CD4-positive, alpha-beta memory T cell (primary cell): ENCODE measurements at regions not wholly inside any gene's neighbourhood (a gene's known extent, or its start where the extent isn't known, plus 50 kb on each side); places are given as distances from the start of the nearest gene placed in this dataset.
"Not testable (repeated sequence)": the region's sequence is repeated elsewhere in the genome, so short reads cannot be mapped to it uniquely, and the experiment has no call there.

Experiments used
- CTCF ChIA-PET: fragments of 350-600 bp; sonication (Branson Sonifier 250); formaldehyde crosslinking; loops from one replicate; lab custom pipeline; 2021; ENCODE audit warnings: inconsistent platforms; ENCODE audit not compliant: partially characterized antibody; lab: Charles Lee
- POLR2A ChIA-PET: fragments of 350-600 bp; sonication (Branson Sonifier 250); formaldehyde crosslinking; loops from one replicate; lab custom pipeline; 2021; ENCODE audit not compliant: partially characterized antibody; lab: Charles Lee
- DNase-seq, 5 donors: peaks; one replicate each; pipeline versions ENCODE4 v3.0.0 to v3.0.0-alpha.2; 2020 to 2022; ENCODE audit warnings: mixed read lengths in 1 of 5
- H3K27ac ChIP-seq: one replicate; pipeline ENCODE4 v1.7.0; 2013; ENCODE audit warnings: low read depth, low read length
- H3K27me3 ChIP-seq: 2 replicates; pipeline ENCODE4 v1.7.0; 2013; ENCODE audit warnings: mild to moderate bottlenecking, low read length, moderate library complexity; ENCODE audit not compliant: insufficient read depth
- H3K36me3 ChIP-seq: 2 replicates; pipeline ENCODE4 v1.7.0; 2013; ENCODE audit warnings: mild to moderate bottlenecking, low read length, moderate library complexity; ENCODE audit not compliant: insufficient read depth
- H3K4me1 ChIP-seq: 2 replicates; pipeline ENCODE4 v1.7.0; 2013; ENCODE audit warnings: mild to moderate bottlenecking, low read length, moderate library complexity; ENCODE audit not compliant: insufficient read depth
- H3K4me3 ChIP-seq, 2 donors: one replicate each; pipeline ENCODE4 v1.7.0; 2013; ENCODE audit warnings: low read length in 2 of 2, mild to moderate bottlenecking in 1 of 2
- H3K9me3 ChIP-seq, 2 donors: one replicate each; pipeline ENCODE4 v1.7.0; 2013; ENCODE audit warnings: low read length in 2 of 2, control low read depth in 1 of 2; ENCODE audit not compliant: control insufficient read depth in 1 of 2
- H3K27ac Mint-ChIP-seq, 7 donors: one replicate each; pipeline ENCODE4 v1.8.0; 2020 to 2021; ENCODE audit warnings: mixed read lengths in 7 of 7, mild to moderate bottlenecking in 6 of 7, inconsistent platforms in 3 of 7, moderate library complexity in 3 of 7
- H3K27me3 Mint-ChIP-seq, 2 donors: one replicate each; pipeline ENCODE4 v1.8.0; 2020 to 2021; ENCODE audit warnings: mixed read lengths in 2 of 2
- H3K36me3 Mint-ChIP-seq, 2 donors: one replicate each; pipeline ENCODE4 v1.8.0; 2020 to 2021; ENCODE audit warnings: mixed read lengths in 2 of 2, inconsistent platforms in 1 of 2, mild to moderate bottlenecking in 1 of 2
- H3K4me1 Mint-ChIP-seq, 4 donors: one replicate each; pipeline ENCODE4 v1.8.0; 2020 to 2021; ENCODE audit warnings: mixed read lengths in 4 of 4, mild to moderate bottlenecking in 1 of 4
- H3K4me3 Mint-ChIP-seq, 8 donors: one replicate each; pipeline ENCODE4 v1.8.0; 2020 to 2021; ENCODE audit warnings: mixed read lengths in 8 of 8, mild to moderate bottlenecking in 7 of 8, moderate library complexity in 6 of 8, inconsistent platforms in 3 of 8
- H3K9me3 Mint-ChIP-seq, 8 donors: one replicate each; pipeline ENCODE4 v1.8.0; 2020 to 2021; ENCODE audit warnings: mixed read lengths in 8 of 8, mild to moderate bottlenecking in 5 of 8, inconsistent platforms in 3 of 8, moderate library complexity in 1 of 8
- intact Hi-C: fragments of 100-400 bp; cut with micrococcal nuclease; formaldehyde crosslinking; loops from one replicate; pipeline ENCODE4 v1.15.1; 2023

- H3K36me3 ChIP-seq, DNase-seq, intact Hi-C loops, H3K27ac ChIP-seq, H3K4me3 ChIP-seq, H3K36me3 Mint-ChIP-seq, H3K4me1 ChIP-seq, H3K9me3 ChIP-seq, H3K27me3 ChIP-seq, H3K27me3 Mint-ChIP-seq: not testable (repeated sequence)
- Mint-ChIP-seq H3K27ac (peak overlapping the region in 5 of 7 donors; percentile 10 to 71 (median 36)), H3K4me1 (peaks cover 6 to 28% (median 8%) of the 10 kb centered on the region in 4 donors), H3K4me3 (peak overlapping the region in 7 of 8 donors; percentile 19 to 81 (median 69)), H3K9me3 (peaks cover 3 to 24% (median 9%) of the 10 kb centered on the region in 8 donors)
- ChIA-PET POLR2A (interaction anchor here (1.0 to 1.4 kb wide), 2 partner anchors 10 to 14 kb away, joined by 3 read pairs; no protein-coding TSS in a partner anchor), CTCF (interaction anchor here (0.8 to 1.0 kb wide), 2 partner anchors 11 to 14 kb away, joined by 3 to 5 read pairs; no protein-coding TSS in a partner anchor)
These were observed 740.3 kb downstream of the RNF144A start for GRCh38 chr2:7657526-7657925.

GRCh38 chr2:7658486-7658885 lies 741.3 kb downstream of the RNF144A start:
- intact Hi-C loops: no loop called here
- Histone ChIP-seq H3K27me3 (no peaks in the 10 kb centered on the region), H3K4me1 (no peaks in the 10 kb centered on the region), H3K36me3 (no peaks in the 10 kb centered on the region), H3K4me3 (no peak overlapping the region), H3K27ac (peak overlapping the region; percentile 3), H3K9me3 (no peaks in the 10 kb centered on the region)
- H3K4me1 Mint-ChIP-seq: peaks cover 6 to 28% (median 8%) of the 10 kb centered on the region in 4 donors
- H3K27me3 Mint-ChIP-seq: no peaks in the 10 kb centered on the region
- DNase-seq: no peak
- H3K36me3 Mint-ChIP-seq: peaks cover 6% of the 10 kb centered on the region in 2 donors
- peak overlapping the region in 4 of 7 donors; percentile 34 to 64 (median 44) for H3K27ac Mint-ChIP-seq
- peaks cover 3 to 20% (median 7%) of the 10 kb centered on the region in 8 donors for H3K9me3 Mint-ChIP-seq
- ChIA-PET POLR2A (interaction anchor here (1.4 kb wide), 1 partner anchor 9 kb away, joined by 3 read pairs; no protein-coding TSS in a partner anchor), CTCF (interaction anchor here (0.8 kb wide), 1 partner anchor 13 kb away, joined by 3 read pairs; no protein-coding TSS in a partner anchor)
- peak overlapping the region in 7 of 8 donors; percentile 54 to 81 (median 69) for H3K4me3 Mint-ChIP-seq

- no peak overlapping the region for H3K4me3 ChIP-seq
- H3K27ac Mint-ChIP-seq: peak overlapping the region in 3 of 7 donors; percentile 6 to 14 (median 12)
- no peaks in the 10 kb centered on the region for H3K27me3 ChIP-seq
- CTCF ChIA-PET: interaction anchor here (1.8 kb wide), 1 partner anchor 11 kb away, joined by 6 read pairs; no protein-coding TSS in a partner anchor
- DNase-seq: no peak
- POLR2A ChIA-PET: interaction anchor here (1.1 kb wide), 1 partner anchor 10 kb away, joined by 3 read pairs; no protein-coding TSS in a partner anchor
- intact Hi-C loops: no loop called here
- H3K9me3 Mint-ChIP-seq: peaks cover 0 to 14% (median under 1%) of the 10 kb centered on the region in 8 donors
- H3K4me1 Mint-ChIP-seq: peaks cover 7 to 22% (median 8%) of the 10 kb centered on the region in 4 donors
- H3K27ac ChIP-seq: no peak overlapping the region
- H3K4me1 ChIP-seq: no peaks in the 10 kb centered on the region
- H3K9me3 ChIP-seq: no peaks in the 10 kb centered on the region
- H3K4me3 Mint-ChIP-seq: peak overlapping the region in 2 of 8 donors; percentile 5 to 41
- H3K36me3 Mint-ChIP-seq: peaks cover 0 to 4% of the 10 kb centered on the region in 2 donors
- H3K27me3 Mint-ChIP-seq: no peaks in the 10 kb centered on the region
- no peaks in the 10 kb centered on the region for H3K36me3 ChIP-seq
These were observed 743.6 kb downstream of the RNF144A start for GRCh38 chr2:7660816-7661215.

- Mint-ChIP-seq H3K4me1 (peaks cover 7 to 25% (median 9%) of the 10 kb centered on the region in 4 donors), H3K27ac (peak overlapping the region in 2 of 7 donors; percentile 15 to 18), H3K4me3 (peak overlapping the region in 4 of 8 donors; percentile 3 to 62 (median 43)), H3K9me3 (peaks cover 0 to 14% (median under 1%) of the 10 kb centered on the region in 8 donors), H3K36me3 (peaks cover 0 to 4% of the 10 kb centered on the region in 2 donors), H3K27me3 (no peaks in the 10 kb centered on the region)
- Histone ChIP-seq H3K36me3 (no peaks in the 10 kb centered on the region), H3K9me3 (no peaks in the 10 kb centered on the region), H3K27ac (no peak overlapping the region), H3K27me3 (no peaks in the 10 kb centered on the region), H3K4me3 (no peak overlapping the region), H3K4me1 (no peaks in the 10 kb centered on the region)
- no peak for DNase-seq
- intact Hi-C loops: no loop called here
- CTCF ChIA-PET: interaction anchor here (1.8 kb wide), 1 partner anchor 10 kb away, joined by 6 read pairs; no protein-coding TSS in a partner anchor
- POLR2A ChIA-PET: interaction anchor here (1.1 kb wide), 1 partner anchor 10 kb away, joined by 3 read pairs; no protein-coding TSS in a partner anchor
These were observed 744.3 kb downstream of the RNF144A start for GRCh38 chr2:7661502-7661901.

- H3K27me3 Mint-ChIP-seq: no peaks in the 10 kb centered on the region
- Histone ChIP-seq H3K4me1 (no peaks in the 10 kb centered on the region), H3K9me3 (no peaks in the 10 kb centered on the region), H3K27me3 (no peaks in the 10 kb centered on the region), H3K4me3 (no peak overlapping the region), H3K27ac (no peak overlapping the region), H3K36me3 (no peaks in the 10 kb centered on the region)
- H3K9me3 Mint-ChIP-seq: no peaks in the 10 kb centered on the region
- H3K27ac Mint-ChIP-seq: peak overlapping the region in 5 of 7 donors; percentile 17 to 38 (median 33)
- intact Hi-C loops: no loop called here
- ChIA-PET CTCF (interaction anchor here (0.8 kb wide), 1 partner anchor 10 kb away, joined by 3 read pairs; no protein-coding TSS in a partner anchor), POLR2A (no interaction called here)
- no peak overlapping the region for H3K4me3 Mint-ChIP-seq
- no peak for DNase-seq
- peaks cover 2 to 14% (median 8%) of the 10 kb centered on the region in 4 donors for H3K4me1 Mint-ChIP-seq
- H3K36me3 Mint-ChIP-seq: peaks cover 0 to 2% of the 10 kb centered on the region in 2 donors
These were observed 748.7 kb downstream of the RNF144A start for GRCh38 chr2:7665880-7666279.

DNA sequence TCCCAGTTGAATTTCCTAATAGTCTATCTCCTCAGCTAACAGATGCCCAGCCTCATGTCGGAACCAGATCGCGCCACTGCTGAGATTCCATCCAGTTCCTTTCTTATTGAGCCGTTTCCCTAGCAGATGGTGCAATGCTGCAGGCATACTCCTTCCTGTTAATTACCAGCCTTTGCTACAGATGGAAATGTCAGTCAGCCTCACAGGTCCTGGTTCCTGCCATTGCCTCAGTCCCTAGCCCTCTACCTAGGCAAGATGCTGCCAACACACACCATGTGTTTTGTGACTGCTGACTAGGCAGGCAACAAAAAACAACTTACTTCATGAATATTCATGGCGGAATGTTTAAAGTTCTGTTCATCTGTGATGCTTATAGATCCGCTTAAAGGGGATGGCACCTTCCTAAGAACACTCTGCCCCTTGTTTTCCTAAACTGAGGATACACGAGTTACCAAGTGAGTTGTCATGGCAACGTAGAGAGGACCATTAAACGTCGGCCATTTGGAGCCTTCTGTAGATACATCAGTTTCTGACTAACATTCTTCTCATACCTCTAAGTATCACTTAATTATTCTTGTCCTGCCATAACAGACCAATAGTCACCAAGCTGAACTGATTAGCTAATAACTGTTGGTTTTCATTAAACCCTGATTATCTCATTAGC lies 749.5 kb downstream of the RNF144A start:
- peak overlapping the region in 1 of 7 donors; percentile 24 for H3K27ac Mint-ChIP-seq
- H3K4me3 ChIP-seq: no peak overlapping the region
- no peaks in the 10 kb centered on the region for H3K27me3 Mint-ChIP-seq
- peak overlapping the region in 1 of 8 donors; percentile 10 for H3K4me3 Mint-ChIP-seq
- intact Hi-C loops: no loop called here
- ChIA-PET CTCF (interaction anchor here (0.8 to 2.1 kb wide), 3 partner anchors 9 to 239 kb away, joined by 3 to 8 read pairs (median 3); no protein-coding TSS in a partner anchor), POLR2A (interaction anchor here (1.2 kb wide), 1 partner anchor 9 kb away, joined by 3 read pairs; no protein-coding TSS in a partner anchor)
- peaks cover 7 to 22% (median 14%) of the 10 kb centered on the region in 4 donors for H3K4me1 Mint-ChIP-seq
- H3K27me3 ChIP-seq: no peaks in the 10 kb centered on the region
- no peaks in the 10 kb centered on the region for H3K36me3 Mint-ChIP-seq
- H3K36me3 ChIP-seq: no peaks in the 10 kb centered on the region
- H3K4me1 ChIP-seq: peaks cover 2% of the 10 kb centered on the region
- no peak for DNase-seq
- H3K27ac ChIP-seq: no peak overlapping the region
- no peaks in the 10 kb centered on the region for H3K9me3 ChIP-seq
- no peaks in the 10 kb centered on the region for H3K9me3 Mint-ChIP-seq
